HEK293 (cell line): ENCODE measurements at regions not wholly inside any gene's neighbourhood (a gene's known extent, or its start where the extent isn't known, plus 50 kb on each side); places are given as distances from the start of the nearest gene placed in this dataset.

Source experiments
- SP2 ChIP-seq: fragments of 450-650 bp; formaldehyde crosslinking; IDR thresholded peaks from 2 replicates; pipeline ENCODE4 v1.5.1; 2016; ENCODE audit warnings: missing biosample characterization, missing genetic modification characterization
- ZNF670 ChIP-seq: fragments of 450-650 bp; formaldehyde crosslinking; IDR thresholded peaks from 2 replicates; pipeline ENCODE4 v1.5.1; 2016; ENCODE audit warnings: missing biosample characterization, missing genetic modification characterization, low read depth
- TF ChIP-seq, protein P1 (sequence below): fragments of 450-650 bp; formaldehyde crosslinking; IDR thresholded peaks from 2 replicates; pipeline ENCODE4 v1.5.1; 2016; ENCODE audit warnings: missing biosample characterization, missing genetic modification characterization
- TF ChIP-seq, protein P2 (sequence below): fragments of 450-650 bp; formaldehyde crosslinking; IDR thresholded peaks from 2 replicates; pipeline ENCODE4 v1.5.1; 2016; ENCODE audit warnings: missing biosample characterization, missing genetic modification characterization

DNA sequence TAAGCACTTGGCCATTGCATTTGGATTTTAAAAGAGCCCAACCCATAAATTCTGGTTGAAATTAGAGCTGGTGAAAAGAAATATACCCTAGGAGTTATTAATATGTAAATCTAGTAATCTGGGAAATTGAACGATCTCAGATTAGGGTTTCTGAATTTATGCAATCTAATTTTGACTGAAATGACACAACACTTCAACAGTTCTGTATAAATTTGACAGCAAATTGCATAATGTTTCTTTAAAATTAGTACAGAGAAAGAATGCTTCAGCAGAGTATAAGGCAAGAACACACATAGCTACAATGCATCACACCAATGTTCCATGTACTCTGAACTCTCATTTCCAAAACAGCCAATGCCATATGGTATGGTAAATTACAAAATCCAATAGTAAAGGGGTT is 201.5 kb upstream of the ITGA4 start:
- TF ChIP-seq, protein P1, sequence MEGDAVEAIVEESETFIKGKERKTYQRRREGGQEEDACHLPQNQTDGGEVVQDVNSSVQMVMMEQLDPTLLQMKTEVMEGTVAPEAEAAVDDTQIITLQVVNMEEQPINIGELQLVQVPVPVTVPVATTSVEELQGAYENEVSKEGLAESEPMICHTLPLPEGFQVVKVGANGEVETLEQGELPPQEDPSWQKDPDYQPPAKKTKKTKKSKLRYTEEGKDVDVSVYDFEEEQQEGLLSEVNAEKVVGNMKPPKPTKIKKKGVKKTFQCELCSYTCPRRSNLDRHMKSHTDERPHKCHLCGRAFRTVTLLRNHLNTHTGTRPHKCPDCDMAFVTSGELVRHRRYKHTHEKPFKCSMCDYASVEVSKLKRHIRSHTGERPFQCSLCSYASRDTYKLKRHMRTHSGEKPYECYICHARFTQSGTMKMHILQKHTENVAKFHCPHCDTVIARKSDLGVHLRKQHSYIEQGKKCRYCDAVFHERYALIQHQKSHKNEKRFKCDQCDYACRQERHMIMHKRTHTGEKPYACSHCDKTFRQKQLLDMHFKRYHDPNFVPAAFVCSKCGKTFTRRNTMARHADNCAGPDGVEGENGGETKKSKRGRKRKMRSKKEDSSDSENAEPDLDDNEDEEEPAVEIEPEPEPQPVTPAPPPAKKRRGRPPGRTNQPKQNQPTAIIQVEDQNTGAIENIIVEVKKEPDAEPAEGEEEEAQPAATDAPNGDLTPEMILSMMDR (tag by site-specific recombination): no peak
- TF ChIP-seq SP2 (tag by site-specific recombination): no peak
- no peak for TF ChIP-seq ZNF670 (tag by site-specific recombination)
- TF ChIP-seq, protein P2, sequence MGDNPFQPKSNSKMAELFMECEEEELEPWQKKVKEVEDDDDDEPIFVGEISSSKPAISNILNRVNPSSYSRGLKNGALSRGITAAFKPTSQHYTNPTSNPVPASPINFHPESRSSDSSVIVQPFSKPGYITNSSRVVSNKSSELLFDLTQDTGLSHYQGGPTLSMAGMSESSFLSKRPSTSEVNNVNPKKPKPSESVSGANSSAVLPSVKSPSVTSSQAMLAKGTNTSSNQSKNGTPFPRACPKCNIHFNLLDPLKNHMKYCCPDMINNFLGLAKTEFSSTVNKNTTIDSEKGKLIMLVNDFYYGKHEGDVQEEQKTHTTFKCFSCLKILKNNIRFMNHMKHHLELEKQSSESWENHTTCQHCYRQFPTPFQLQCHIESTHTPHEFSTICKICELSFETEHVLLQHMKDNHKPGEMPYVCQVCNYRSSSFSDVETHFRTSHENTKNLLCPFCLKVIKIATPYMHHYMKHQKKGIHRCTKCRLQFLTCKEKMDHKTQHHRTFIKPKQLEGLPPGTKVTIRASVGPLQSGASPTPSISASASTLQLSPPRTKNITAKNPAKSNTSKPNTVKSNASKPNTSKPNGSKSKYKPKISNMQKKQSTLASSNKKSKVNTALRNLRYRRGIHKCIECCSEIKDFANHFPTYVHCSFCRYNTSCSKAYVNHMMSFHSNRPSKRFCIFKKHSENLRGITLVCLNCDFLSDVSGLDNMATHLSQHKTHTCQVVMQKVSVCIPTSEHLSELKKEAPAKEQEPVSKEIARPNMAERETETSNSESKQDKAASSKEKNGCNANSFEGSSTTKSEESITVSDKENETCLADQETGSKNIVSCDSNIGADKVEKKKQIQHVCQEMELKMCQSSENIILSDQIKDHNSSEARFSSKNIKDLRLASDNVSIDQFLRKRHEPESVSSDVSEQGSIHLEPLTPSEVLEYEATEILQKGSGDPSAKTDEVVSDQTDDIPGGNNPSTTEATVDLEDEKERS (tag by site-specific recombination): no peak
